ENCODE measurements at regions not wholly inside any gene's neighbourhood (a gene's known extent, or its start where the extent isn't known, plus 50 kb on each side); places are given as distances from the start of the nearest gene placed in this dataset.

GRCh38 chr3:66812136-66812535 lies 186.0 kb upstream of the KBTBD8 start:
- TF ChIP-seq CTCF (IDR thresholded peaks at IDR 0.05; ENCODE audit: borderline replicate concordance, control extremely low read depth, extremely low read depth, insufficient read depth, missing control alignments), result no peak
- no peak for DNase-seq (ENCODE audit: low spot score)
- in situ Hi-C loops (cut with MboI; ENCODE audit: low sequenced_read_pairs, unreplicated experiment), result loop anchor here (10.0 kb wide), 1 partner anchor 407 kb away; no protein-coding TSS in a partner anchor

- no peak for DNase-seq (ENCODE audit: low spot score)
- in situ Hi-C loops (cut with MboI; ENCODE audit: low sequenced_read_pairs, unreplicated experiment), result loop anchor here (10.0 kb wide), 1 partner anchor 408 kb away; no protein-coding TSS in a partner anchor
- no peak for TF ChIP-seq CTCF (IDR thresholded peaks at IDR 0.05; ENCODE audit: borderline replicate concordance, control extremely low read depth, extremely low read depth, insufficient read depth, missing control alignments)
Measured at GRCh38 chr3:66812741-66813140, 185.4 kb upstream of the KBTBD8 start.

- in situ Hi-C loops (cut with MboI; ENCODE audit: low sequenced_read_pairs, unreplicated experiment), result loop anchor here (5.0 to 10.0 kb wide), 2 partner anchors 411 to 539 kb away; no protein-coding TSS in a partner anchor
- peak; percentile 2 for TF ChIP-seq CTCF (IDR thresholded peaks at IDR 0.05; ENCODE audit: borderline replicate concordance, control extremely low read depth, extremely low read depth, insufficient read depth, missing control alignments)
- DNase-seq (ENCODE audit: low spot score), result peak; percentile 45
Measured at GRCh38 chr3:66816090-66816761, 181.9 kb upstream of the KBTBD8 start.

- no peak for TF ChIP-seq CTCF (IDR thresholded peaks at IDR 0.05; ENCODE audit: borderline replicate concordance, control extremely low read depth, extremely low read depth, insufficient read depth, missing control alignments)
- in situ Hi-C loops (cut with MboI; ENCODE audit: low sequenced_read_pairs, unreplicated experiment), result loop anchor here (5.0 to 10.0 kb wide), 2 partner anchors 413 to 541 kb away; no protein-coding TSS in a partner anchor
- no peak for DNase-seq (ENCODE audit: low spot score)
Measured at GRCh38 chr3:66817951-66818557, 180.1 kb upstream of the KBTBD8 start.

GRCh38 chr3:66819993-66820501 lies 178.1 kb upstream of the KBTBD8 start:
- no peak for TF ChIP-seq CTCF (IDR thresholded peaks at IDR 0.05; ENCODE audit: borderline replicate concordance, control extremely low read depth, extremely low read depth, insufficient read depth, missing control alignments)
- no peak for DNase-seq (ENCODE audit: low spot score)
- in situ Hi-C loops (cut with MboI; ENCODE audit: low sequenced_read_pairs, unreplicated experiment), result loop anchor here (5.0 to 10.0 kb wide), 2 partner anchors 415 to 543 kb away; no protein-coding TSS in a partner anchor

GRCh38 chr3:66822186-66823008 lies 175.7 kb upstream of the KBTBD8 start:
- in situ Hi-C loops (cut with MboI; ENCODE audit: low sequenced_read_pairs, unreplicated experiment), result no loop called here
- peak; percentile 51 for DNase-seq (ENCODE audit: low spot score)

More at GRCh38 chr3:66822186-66823008, 175.7 kb upstream of the KBTBD8 start:
- TF ChIP-seq CTCF (IDR thresholded peaks at IDR 0.05; ENCODE audit: borderline replicate concordance, control extremely low read depth, extremely low read depth, insufficient read depth, missing control alignments), result peak; percentile 70

Data from GM13976 (cell line).